ENCODE measurements at regions not wholly inside any gene's neighbourhood (a gene's known extent, or its start where the extent isn't known, plus 50 kb on each side); places are given as distances from the start of the nearest gene placed in this dataset.

- TF ChIP-seq BHLHE40 (IDR thresholded peaks at IDR 0.05; ENCODE audit: low read length) (no peak), TAF1 (CRISPR knock-in tag; IDR thresholded peaks at IDR 0.05) (no peak), POLR2A (IDR thresholded peaks at IDR 0.05; ENCODE audit: insufficient read depth in 1 of 2, low read depth in 2 of 2, low read length in 2 of 2) (no peak), USF2 (IDR thresholded peaks at IDR 0.05; ENCODE audit: low read depth, low read length) (no peak), USF2 (CRISPR knock-in tag; IDR thresholded peaks at IDR 0.05; ENCODE audit: borderline replicate concordance) (no peak), ZMYM3 (CRISPR knock-in tag; IDR thresholded peaks at IDR 0.05) (no peak), CTCF (CRISPR knock-in tag; IDR thresholded peaks at IDR 0.05) (no peak), TCF12 (IDR thresholded peaks at IDR 0.05) (no peak), TCF12 (CRISPR knock-in tag; IDR thresholded peaks at IDR 0.05) (no peak)
Observed at GRCh38 chr11:41612415-41612814, 153.0 kb upstream of the LRRC4C start.
